GM19351 (cell line): ENCODE measurements at regions not wholly inside any gene's neighbourhood (a gene's known extent, or its start where the extent isn't known, plus 50 kb on each side); places are given as distances from the start of the nearest gene placed in this dataset.
A peak's percentile ranks its signal among the peaks of the same experiment; 100 is the strongest.
"Not testable (repeated sequence)": the region's sequence is repeated elsewhere in the genome, so short reads cannot be mapped to it uniquely, and the experiment has no call there.

Experiments
- ATAC-seq: cut with Tn5 transposase; IDR thresholded peaks from one replicate; pipeline ENCODE4 v1.9.1; 2021; ENCODE audit warnings: mild to moderate bottlenecking, moderate library complexity; ENCODE audit not compliant: unreplicated experiment

DNA sequence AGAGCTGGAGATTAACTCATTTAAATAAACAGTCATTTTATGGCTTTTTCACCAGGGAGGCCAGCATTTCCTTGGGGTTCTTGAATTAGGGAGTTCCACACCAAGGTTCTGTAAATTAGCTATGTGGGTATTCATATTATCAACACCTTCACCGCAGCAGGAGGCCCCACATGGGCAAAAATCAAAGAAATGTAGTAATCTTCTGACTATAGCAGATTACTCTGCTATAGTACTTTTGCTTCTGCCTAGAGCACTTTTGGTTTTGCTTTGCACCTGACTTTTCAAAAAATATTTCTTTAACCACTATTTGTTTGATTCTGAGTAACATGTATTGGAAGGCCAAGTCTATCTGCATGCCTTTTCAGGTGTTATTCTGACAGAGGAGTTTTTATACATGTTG, 108.6 kb upstream of the POMZP3 start:
- peak; percentile 93 for ATAC-seq

DNA sequence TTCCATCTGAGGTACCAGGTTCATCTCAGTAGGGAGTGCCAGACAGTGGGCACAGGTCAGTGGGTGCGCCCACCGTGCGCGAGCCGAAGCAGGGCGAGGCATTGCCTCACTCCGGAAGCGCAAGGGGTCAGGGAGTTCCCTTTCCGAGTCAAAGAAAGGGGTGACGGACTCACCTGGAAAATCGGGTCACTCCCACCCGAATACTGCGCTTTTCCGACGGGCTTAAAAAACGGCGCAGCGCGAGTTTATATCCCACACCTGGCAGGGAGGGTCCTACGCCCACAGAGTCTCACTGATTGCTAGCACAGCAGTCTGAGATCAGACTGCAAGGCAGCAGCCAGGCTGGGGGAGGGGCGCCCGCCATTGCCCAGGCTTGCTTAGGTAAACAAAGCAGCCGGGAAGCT, 101.5 kb upstream of the POMZP3 start:
- not testable (repeated sequence) for ATAC-seq

DNA sequence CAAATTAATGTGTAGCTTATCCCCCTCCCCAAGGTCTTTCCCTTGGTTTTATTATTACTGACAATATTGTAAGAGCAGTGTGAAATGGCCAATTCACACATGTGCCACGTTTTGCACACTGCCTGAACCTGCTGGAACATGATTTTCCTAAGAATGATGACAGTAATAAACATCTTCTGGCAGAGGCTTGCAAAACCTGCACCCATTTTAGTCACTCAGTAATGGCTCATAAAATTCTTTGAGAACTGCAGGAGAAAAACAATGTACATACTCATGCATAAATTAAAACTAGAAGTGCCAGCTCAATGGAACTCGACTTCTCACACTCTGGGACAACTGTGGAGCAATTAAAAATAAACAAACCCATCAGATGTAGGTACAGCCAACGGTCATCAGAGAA, 96.8 kb upstream of the POMZP3 start:
- ATAC-seq, result not testable (repeated sequence)

DNA sequence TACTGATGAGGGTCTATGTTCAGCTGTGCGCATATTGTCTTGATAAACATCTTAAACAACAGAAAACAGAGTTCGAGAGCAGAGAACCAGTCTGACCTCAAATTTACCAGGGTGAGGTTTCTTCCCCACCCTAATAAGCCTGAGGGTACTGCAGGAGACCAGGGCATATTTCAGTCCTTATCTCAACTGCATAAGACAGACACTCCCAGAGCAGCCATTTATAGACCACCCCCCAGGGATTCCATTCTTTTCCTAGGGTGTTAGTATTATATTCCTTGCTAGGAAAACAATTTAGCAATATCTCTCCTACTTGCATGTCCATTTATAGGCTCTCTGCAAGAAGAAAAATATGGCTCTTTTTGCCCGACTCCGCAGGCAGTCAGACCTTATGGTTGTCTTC, 89.5 kb upstream of the POMZP3 start:
- ATAC-seq, result not testable (repeated sequence)

DNA sequence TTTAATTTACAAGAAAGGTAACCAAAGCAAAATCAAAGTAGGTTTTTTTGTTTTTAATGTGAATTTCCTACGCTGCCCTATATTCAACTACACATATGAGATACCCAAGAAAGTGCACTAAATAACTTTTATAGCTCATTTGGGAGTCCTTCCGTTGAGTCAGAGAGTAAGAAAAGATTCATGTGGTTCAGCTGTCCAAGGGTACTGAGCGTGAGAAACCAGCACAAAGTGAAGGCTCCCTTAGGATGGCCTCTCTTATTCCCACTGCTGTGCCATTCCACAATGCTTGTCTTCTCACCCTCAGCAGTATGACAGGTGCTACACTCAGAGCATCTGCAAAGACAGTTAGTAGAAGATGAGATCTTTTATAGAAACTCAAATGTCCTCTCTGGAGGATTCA, 85.8 kb upstream of the POMZP3 start:
- ATAC-seq, result not testable (repeated sequence)

DNA sequence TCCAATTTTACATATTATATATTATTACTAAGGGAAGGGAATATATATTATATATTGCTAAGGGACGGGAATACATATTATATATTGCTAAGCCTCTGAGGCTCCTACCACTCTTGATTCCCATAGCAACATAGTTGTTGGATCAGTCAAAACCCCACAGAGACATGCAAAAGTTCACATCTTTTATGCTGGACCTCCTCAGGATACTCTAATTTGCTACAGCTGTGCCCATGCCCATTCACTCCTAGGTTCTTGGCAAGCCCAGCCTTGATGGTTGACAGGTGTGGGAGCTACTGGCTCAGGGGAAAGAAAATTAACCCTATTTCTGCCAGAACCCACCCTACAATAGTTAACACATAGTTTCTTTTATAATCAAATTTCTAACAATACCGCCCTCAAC, 84.6 kb upstream of the POMZP3 start:
- not testable (repeated sequence) for ATAC-seq

DNA sequence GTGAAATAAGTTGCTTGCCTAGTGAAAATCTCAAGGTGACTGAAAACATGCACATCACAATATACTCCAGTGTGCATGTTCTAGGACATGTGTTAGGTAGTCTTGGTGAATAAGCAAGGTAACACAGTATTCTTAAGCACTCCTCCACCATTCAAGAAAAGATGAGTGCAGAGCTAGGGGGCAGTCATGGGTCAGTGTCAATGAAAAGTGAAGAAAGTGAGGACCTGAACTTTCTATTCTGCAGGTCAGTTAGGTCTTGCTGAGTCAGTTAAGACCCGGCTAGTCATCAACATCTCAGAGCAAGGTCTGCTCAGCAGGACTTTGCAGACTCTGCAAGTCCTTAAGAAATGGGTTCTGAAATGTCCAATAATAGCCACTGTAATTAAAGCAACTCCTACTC, 82.6 kb upstream of the POMZP3 start:
- not testable (repeated sequence) for ATAC-seq

DNA sequence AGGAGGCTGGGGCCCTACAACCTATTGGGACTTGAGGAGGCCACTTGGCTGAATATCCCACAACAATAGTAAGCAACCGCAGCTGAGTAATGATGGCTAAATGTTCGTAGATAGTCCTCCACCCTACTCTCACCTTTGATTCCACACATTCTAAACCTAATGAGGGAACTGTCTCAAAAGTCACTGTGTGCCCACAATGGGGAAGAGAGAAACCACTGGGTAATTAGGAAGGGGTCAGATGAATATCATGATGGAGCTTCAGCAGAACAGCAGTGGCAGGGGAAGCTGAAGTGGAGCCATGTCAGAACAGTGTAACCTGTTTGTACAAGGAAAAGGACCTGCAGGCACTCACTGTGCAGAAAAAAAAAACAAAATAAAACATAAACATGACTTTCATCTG, 81.4 kb upstream of the POMZP3 start:
- ATAC-seq, result not testable (repeated sequence)

DNA sequence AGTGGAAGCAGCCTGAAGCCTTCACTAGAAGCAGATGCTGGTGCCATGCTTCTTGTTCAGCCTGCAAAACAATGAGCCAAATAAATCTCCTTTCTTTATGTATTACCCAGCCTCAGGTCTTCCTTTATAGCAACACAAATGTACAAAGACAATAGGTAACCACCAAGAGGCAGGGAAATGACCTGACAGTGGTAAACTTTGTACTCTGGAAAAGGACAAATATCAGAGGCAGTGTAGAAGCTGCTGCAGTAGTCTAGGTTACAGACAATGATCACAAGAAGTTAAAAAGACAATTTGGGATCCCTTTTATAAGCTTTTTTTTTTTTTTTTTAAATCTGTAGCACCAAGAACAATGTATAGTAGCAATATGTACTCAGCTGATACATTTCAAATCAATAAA, 76.7 kb upstream of the POMZP3 start:
- ATAC-seq, result not testable (repeated sequence)

DNA sequence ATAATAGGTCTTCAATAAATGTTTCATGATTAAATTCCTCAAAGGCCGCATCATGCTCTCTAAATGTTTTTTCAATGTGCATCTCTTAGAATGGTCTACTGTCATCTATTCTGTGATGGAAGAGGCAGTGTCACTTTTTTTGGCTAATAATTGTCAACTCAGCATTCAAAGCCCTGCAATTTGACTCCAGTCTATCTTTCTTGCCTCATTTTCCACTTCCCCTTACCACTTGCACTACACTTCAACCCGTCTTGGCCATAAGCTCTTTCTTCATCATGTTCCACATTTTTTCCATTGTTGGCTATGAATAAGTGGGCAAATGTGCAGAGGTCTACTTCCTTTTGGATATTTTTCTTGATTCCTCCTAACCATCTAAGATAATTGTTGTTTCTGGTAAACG, 59.2 kb upstream of the POMZP3 start:
- not testable (repeated sequence) for ATAC-seq

DNA sequence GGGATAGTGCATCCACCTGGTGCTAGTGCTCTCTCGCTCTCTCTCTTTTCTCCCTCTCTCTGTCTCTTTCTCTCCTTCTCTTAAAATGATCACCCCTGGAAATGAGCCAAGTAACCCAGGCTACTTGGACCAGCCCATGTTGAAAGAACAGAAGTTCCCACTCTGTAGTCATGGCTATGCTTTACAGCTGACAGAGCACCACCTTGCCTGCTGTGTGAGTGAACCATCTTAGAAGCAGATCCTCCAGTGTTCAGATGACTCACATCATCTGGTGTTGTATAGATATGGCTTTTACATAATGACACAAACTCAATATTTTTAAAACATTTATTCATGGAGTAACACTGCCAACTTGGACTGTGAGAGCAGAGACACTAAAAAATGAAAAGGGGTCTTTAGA, 57.7 kb upstream of the POMZP3 start:
- not testable (repeated sequence) for ATAC-seq

DNA sequence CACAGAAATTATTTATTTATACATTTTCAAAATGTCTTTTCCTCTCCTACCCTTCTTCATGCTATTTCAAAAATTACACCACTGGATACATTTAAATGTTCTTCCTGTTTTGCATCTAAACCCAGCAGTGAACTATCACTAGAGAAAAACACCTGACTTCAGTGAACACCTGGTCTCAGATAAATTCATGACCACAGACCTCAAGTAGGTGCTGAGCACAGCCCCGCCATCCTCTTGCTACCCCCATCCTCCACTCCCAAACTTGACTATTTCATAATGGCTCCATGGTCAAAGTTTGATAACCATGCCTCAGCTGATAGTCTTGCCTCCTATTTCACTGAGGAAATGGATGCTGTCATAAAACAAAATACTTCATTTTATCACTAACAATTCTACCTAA, 56.6 kb upstream of the POMZP3 start:
- ATAC-seq, result not testable (repeated sequence)

DNA sequence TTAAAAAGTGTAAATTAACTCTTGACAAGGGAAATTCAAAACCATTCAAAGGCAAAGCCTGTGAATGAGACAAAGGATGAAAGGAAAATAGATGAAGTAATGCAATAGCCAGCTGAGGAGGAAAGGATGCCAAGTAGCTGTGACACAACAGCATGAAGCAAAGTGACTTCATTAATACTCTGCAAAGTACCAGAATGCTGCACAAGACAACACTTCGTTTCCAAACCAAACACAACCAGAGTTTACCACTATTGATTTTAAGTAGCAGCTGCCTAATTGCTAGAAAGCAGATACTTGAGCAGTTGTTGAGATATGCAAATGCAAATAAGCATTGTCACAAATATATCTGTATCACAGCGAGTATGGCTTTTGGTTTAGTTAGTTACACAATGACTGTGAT, 54.7 kb upstream of the POMZP3 start:
- not testable (repeated sequence) for ATAC-seq

DNA sequence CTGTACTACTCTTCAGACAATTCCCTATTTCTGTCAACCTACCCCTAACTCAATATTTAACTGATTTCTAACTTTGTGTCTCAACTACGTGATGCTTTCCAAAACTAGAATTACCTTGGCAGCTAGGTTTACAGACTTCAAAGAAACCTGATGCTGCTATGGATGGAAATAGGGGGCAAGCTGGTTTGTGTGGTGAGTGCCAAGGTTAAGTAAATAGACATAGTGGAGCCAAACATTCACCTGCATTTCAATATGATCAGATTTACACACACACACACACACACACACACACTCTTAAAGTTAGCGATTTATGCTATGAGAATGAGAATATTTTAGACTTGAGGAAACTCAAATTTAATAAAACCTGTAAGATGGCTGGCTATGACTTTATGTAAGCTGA, 52.1 kb upstream of the POMZP3 start:
- ATAC-seq, result not testable (repeated sequence)

DNA sequence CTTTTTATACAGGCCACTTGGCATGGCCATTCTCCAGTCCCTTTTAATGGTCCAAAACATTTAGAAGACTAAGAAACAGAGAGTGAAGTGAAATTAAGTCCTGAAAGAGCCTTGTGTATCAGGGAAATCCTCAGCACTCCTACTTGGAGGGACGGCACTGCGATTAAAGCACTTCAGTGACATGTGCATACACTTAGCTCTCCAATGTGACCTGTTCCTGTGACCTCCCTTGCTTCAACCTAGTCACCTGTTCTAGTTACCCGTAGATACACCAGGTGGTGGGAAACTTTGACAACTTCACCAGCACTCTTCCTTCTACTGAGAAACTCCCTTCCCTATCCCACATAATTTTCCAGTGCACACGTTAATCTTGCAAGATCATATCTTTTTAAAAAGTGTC, 51.4 kb upstream of the POMZP3 start:
- ATAC-seq, result not testable (repeated sequence)

DNA sequence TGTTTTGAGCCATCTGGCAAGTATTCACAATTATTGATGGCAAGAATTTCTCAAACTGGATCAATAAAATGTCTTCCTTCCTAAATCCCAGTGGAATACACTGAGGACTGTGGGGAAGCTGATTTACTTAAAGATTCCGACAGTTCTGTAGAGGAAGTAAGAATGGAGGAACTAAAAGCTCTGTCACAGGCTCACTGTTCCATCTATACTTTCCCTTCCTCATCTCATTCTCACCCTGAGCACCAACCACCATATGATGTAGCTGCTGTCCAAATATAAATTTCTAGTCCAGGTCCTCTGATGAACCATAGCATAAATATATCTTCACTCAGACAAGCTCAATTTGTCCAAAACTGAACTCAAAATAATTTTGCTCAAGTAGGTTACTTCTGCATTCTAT, 49.8 kb upstream of the POMZP3 start:
- ATAC-seq, result not testable (repeated sequence)
